MM.1S (cell line): ENCODE measurements at regions not wholly inside any gene's neighbourhood (a gene's known extent, or its start where the extent isn't known, plus 50 kb on each side); places are given as distances from the start of the nearest gene placed in this dataset.

Experiments
- DNase-seq: peaks from one replicate; pipeline ENCODE4 v3.0.0-alpha.2; 2015
- H2AFZ ChIP-seq: fragments of 300-600 bp; sonication (generic); 2 replicates; pipeline ENCODE4 v1.6.0; 2016; ENCODE audit warnings: antibody characterized with exemption, low read length
- H3F3A ChIP-seq: fragments of 300-600 bp; sonication (generic); 2 replicates; pipeline ENCODE4 v1.6.1; 2016; ENCODE audit warnings: mild to moderate bottlenecking, antibody characterized with exemption, low read length, moderate library complexity, mixed read lengths; ENCODE audit not compliant: insufficient read depth
- H3K27ac ChIP-seq: fragments of 300-600 bp; sonication (generic); 2 replicates; pipeline ENCODE4 v1.5.1; 2016; ENCODE audit warnings: mild to moderate bottlenecking, low read length
- H3K27me3 ChIP-seq: fragments of 300-600 bp; sonication (generic); replicated peaks from 2 replicates; pipeline ENCODE4 v1.6.0; 2016; ENCODE audit warnings: low read length; ENCODE audit not compliant: insufficient read depth
- H3K36me3 ChIP-seq: fragments of 300-600 bp; sonication (generic); replicated peaks from 2 replicates; pipeline ENCODE4 v1.6.1; 2016; ENCODE audit warnings: mild to moderate bottlenecking, low read length, mixed read lengths; ENCODE audit not compliant: insufficient read depth
- H3K4me1 ChIP-seq: fragments of 300-600 bp; sonication (generic); 2 replicates; pipeline ENCODE4 v1.6.1; 2016; ENCODE audit warnings: low read length, mixed read lengths
- H3K4me2 ChIP-seq: fragments of 300-600 bp; sonication (generic); 2 replicates; pipeline ENCODE4 v1.6.0; 2016; ENCODE audit warnings: low read depth, low read length
- H3K4me3 ChIP-seq: fragments of 300-600 bp; sonication (generic); 2 replicates; pipeline ENCODE4 v1.5.1; 2016; ENCODE audit warnings: low read length, mixed read lengths
- H3K79me2 ChIP-seq: fragments of 300-600 bp; sonication (generic); 2 replicates; pipeline ENCODE4 v1.6.1; 2016; ENCODE audit warnings: mixed run types, low read length, mixed read lengths
- H3K9ac ChIP-seq: fragments of 300-600 bp; sonication (generic); 2 replicates; pipeline ENCODE4 v1.6.1; 2016; ENCODE audit warnings: low read length, mixed read lengths
- H3K9me2 ChIP-seq: fragments of 300-600 bp; sonication (generic); replicated peaks from 2 replicates; pipeline ENCODE4 v1.6.1; 2016; ENCODE audit warnings: mild to moderate bottlenecking, low read length, mixed read lengths; ENCODE audit not compliant: insufficient read depth
- H3K9me3 ChIP-seq: fragments of 300-600 bp; sonication (generic); replicated peaks from 2 replicates; pipeline ENCODE4 v1.6.1; 2016; ENCODE audit warnings: mild to moderate bottlenecking, low read length, mixed read lengths; ENCODE audit not compliant: insufficient read depth
- H4K20me1 ChIP-seq: fragments of 300-600 bp; sonication (generic); 2 replicates; pipeline ENCODE4 v1.6.1; 2016; ENCODE audit warnings: mild to moderate bottlenecking, low read length, moderate library complexity, mixed read lengths; ENCODE audit not compliant: insufficient read depth
- EZH2 ChIP-seq: fragments of 300-600 bp; sonication (generic); optimal IDR thresholded peaks from 2 replicates; pipeline ENCODE3; 2017; ENCODE audit warnings: low read depth, mild to moderate bottlenecking, antibody characterized with exemption, low read length, mixed read lengths
- EZH2phosphoT487 ChIP-seq: fragments of 300-600 bp; sonication (generic); IDR thresholded peaks from 2 replicates; pipeline ENCODE4 v1.6.1; 2018; ENCODE audit warnings: antibody characterized with exemption, low read length
- TF ChIP-seq, protein P1 (sequence below): fragments of 300-600 bp; sonication (generic); IDR thresholded peaks from 2 replicates; pipeline ENCODE4 v1.5.1; 2016; ENCODE audit warnings: antibody characterized with exemption, low read length, mixed read lengths

DNA sequence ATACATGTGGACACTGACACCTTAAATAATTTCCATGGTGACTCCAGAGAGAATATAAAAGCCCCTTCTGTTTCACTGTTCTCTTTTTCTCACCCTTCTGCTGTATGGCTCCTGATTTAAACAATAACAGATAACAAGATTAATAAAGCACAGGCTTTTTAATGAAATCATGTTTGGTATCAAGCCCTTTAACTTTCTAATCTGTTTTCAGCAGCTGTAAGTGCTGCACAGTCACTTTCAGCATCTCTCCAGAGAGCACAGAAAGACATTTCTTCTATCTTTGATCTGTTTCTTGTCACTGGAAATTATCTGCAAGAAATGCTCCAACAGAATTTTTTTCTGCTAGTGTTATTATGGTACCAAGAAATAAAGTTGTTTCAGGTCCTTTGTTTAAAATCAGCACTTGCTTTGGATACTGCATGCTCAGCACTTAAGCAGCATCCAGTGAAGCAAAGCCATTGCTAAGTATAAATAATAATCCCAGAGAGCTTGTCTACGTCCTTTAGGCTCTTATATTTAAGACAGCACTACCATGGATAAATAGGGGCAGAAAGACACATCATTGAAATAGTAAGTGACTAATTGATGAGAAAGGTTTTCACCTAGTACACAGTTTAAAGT, 134.2 kb upstream of the CARD18 start:
- H4K20me1 ChIP-seq, result no peaks in the 10 kb centered on the region
- H3K27ac ChIP-seq, result no peak overlapping the region
- no peak overlapping the region for H3K4me3 ChIP-seq
- no peaks in the 10 kb centered on the region for H3K27me3 ChIP-seq
- no peaks in the 10 kb centered on the region for H3K9me2 ChIP-seq
- no peaks in the 10 kb centered on the region for H3K4me1 ChIP-seq
- H3F3A ChIP-seq, result no peaks in the 10 kb centered on the region
- no peaks in the 10 kb centered on the region for H3K9me3 ChIP-seq
- no peak overlapping the region for H3K4me2 ChIP-seq
- TF ChIP-seq, protein P1, sequence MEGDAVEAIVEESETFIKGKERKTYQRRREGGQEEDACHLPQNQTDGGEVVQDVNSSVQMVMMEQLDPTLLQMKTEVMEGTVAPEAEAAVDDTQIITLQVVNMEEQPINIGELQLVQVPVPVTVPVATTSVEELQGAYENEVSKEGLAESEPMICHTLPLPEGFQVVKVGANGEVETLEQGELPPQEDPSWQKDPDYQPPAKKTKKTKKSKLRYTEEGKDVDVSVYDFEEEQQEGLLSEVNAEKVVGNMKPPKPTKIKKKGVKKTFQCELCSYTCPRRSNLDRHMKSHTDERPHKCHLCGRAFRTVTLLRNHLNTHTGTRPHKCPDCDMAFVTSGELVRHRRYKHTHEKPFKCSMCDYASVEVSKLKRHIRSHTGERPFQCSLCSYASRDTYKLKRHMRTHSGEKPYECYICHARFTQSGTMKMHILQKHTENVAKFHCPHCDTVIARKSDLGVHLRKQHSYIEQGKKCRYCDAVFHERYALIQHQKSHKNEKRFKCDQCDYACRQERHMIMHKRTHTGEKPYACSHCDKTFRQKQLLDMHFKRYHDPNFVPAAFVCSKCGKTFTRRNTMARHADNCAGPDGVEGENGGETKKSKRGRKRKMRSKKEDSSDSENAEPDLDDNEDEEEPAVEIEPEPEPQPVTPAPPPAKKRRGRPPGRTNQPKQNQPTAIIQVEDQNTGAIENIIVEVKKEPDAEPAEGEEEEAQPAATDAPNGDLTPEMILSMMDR, result no peak
- TF ChIP-seq EZH2phosphoT487 (no peak), EZH2 (no peak)
- no peak overlapping the region for H2AFZ ChIP-seq
- H3K36me3 ChIP-seq, result no peaks in the 10 kb centered on the region
- DNase-seq, result no peak
- H3K9ac ChIP-seq, result no peak overlapping the region
- H3K79me2 ChIP-seq, result no peaks in the 10 kb centered on the region

DNA sequence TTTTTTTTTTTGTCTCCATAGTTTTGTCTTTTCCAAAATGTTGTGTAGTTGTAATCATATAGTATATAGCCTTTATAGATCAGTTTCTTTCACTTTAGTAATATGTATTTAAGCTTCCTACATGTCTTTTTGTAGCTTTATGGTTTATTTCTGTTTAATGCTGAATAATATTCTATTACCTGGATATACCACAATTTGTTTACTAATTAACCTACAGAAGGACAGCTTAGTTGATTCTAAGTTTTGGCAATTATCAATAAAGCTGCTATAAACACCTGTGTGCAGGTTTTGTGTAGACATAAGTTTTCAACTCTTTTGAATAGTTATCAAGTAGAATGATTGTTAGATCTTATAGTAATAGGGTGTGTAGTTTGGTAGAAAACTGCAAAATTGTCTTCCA, 130.3 kb upstream of the CARD18 start:
- Histone ChIP-seq H3K36me3 (no peaks in the 10 kb centered on the region), H3K9me3 (no peaks in the 10 kb centered on the region), H3K27me3 (no peaks in the 10 kb centered on the region), H3K4me3 (no peak overlapping the region), H3F3A (no peaks in the 10 kb centered on the region), H3K79me2 (no peaks in the 10 kb centered on the region), H3K4me1 (no peaks in the 10 kb centered on the region), H2AFZ (no peak overlapping the region), H3K9ac (no peak overlapping the region), H3K9me2 (no peaks in the 10 kb centered on the region), H3K27ac (no peak overlapping the region), H3K4me2 (no peak overlapping the region), H4K20me1 (no peaks in the 10 kb centered on the region)
- TF ChIP-seq EZH2 (no peak), EZH2phosphoT487 (no peak)
- TF ChIP-seq, protein P1, result no peak
- no peak for DNase-seq

DNA sequence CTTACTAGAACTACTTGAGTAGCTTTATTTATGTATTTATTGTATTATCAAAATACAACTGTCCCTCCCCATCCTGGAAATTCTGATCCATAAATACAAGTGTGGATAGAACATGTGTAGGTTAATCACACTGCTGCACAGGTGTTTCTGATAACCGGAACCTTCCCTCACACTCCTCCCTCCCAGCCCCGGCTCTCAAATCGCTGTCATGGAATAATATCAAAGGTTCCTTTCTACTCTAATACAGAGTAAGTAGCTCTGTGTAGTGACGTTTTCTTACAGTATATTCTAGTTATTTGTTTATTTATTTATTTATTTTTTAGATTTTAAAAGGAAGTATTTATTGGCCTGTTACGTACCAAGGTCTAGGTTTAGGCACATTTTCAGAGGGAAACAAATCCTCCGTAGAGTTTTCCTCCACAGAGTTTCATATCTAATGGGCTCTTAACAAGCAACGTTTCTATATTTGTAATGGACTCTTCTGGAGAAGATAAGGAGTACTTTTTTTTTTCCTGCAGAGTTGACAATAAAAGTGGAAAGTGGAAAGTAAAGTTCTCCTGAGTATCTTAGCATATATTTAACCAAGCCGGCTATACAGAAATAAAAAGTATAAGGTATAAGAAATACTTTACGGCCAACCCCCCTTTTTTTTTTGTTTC, 129.0 kb upstream of the CARD18 start:
- Histone ChIP-seq H3K27ac (no peak overlapping the region), H3K79me2 (no peaks in the 10 kb centered on the region), H3K9me3 (no peaks in the 10 kb centered on the region), H3K36me3 (no peaks in the 10 kb centered on the region), H2AFZ (no peak overlapping the region), H3K9ac (no peak overlapping the region), H4K20me1 (no peaks in the 10 kb centered on the region), H3K4me1 (no peaks in the 10 kb centered on the region), H3K9me2 (no peaks in the 10 kb centered on the region), H3K4me3 (no peak overlapping the region), H3K4me2 (no peak overlapping the region), H3F3A (no peaks in the 10 kb centered on the region), H3K27me3 (no peaks in the 10 kb centered on the region)
- TF ChIP-seq EZH2, result no peak
- no peak for TF ChIP-seq EZH2phosphoT487
- TF ChIP-seq, protein P1, result no peak
- no peak for DNase-seq
